Stimulated activated CD4-positive, alpha-beta T cell treated with anti-CD3 and anti-CD28 coated beads, Interleukin-15, amount 100 ng/mL, for 24 hours (primary cell): ENCODE measurements at regions not wholly inside any gene's neighbourhood (a gene's known extent, or its start where the extent isn't known, plus 50 kb on each side); places are given as distances from the start of the nearest gene placed in this dataset.
"Not testable (repeated sequence)": the region's sequence is repeated elsewhere in the genome, so short reads cannot be mapped to it uniquely, and the experiment has no call there.

ENCODE experiments used
- DNase-seq: peaks from one replicate; pipeline ENCODE4 v3.0.0-alpha.2; 2020

- not testable (repeated sequence) for DNase-seq
Observed at GRCh38 chr13:18238586-18238985, 943.0 kb downstream of the TUBA3C start.

DNA sequence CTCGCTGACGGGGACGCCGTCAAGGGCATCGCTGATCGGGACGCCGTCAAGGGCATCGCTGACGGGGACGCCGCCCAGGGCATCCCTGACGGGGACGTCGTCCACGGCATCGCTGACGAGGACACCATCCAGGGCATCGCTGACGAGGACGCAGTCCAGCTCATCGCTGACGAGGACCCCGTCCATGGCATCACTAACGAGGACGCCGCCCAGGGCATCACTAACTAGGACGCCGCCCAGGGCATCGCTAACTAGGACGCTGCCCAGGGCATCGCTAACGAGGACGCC is 945.2 kb downstream of the TUBA3C start:
- no peak for DNase-seq

DNA sequence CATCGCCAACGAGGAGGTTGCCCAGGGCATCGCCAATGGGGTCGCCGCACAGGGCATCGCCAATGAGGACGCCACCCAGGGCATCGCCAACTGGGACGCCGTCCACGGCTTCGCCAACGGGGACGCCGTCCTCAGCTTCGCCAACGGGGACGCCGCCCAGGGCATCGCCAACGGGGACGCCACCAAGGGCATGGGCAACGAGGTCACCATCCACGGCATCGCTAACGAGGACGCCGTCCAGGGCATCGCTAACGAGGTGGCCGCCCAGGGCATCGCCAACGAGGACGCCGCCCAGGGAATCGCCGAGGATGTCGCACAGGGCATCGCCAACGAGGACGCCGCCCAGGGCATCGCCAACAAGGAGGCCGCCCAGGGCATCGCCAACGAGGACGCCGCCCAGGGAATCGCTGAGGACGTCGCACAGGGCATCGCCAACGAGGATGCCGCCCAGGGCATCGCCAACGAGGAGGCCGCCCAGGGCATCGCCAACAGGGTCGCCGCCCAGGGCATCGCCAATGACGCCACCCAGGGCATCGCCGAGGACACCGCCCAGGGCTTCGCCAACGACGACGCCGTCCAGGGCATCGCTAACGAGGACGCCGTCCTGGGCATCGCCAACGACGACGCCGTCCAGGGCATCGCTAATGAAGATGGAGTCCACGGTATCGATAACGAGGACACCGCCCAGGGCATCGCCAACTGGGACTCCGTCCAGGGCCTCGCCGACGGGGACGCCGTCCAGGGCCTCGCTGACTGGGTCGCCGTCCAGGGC is 945.7 kb downstream of the TUBA3C start:
- no peak for DNase-seq

- no peak for DNase-seq
Observed at GRCh38 chr13:18235172-18235571, 946.5 kb downstream of the TUBA3C start.

DNA sequence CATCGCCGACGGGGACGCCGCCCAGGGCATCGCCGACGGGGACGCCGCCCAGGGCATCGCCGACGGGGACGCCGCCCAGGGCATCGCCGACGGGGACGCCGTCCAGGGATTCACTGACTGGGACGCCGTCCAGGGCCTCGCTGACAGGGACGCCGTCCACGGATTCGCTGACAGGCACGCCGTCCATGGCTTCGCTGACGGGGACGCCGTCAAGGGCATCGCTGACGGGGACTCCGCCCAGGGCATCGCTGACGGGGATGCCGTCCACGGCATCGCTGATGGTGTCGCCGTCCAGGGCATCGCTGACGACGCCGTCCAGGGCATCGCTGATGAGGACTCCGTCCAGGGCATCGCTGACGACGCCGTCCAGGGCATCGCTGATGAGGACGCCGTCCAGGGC is 947.2 kb downstream of the TUBA3C start:
- DNase-seq, result not testable (repeated sequence)

DNA sequence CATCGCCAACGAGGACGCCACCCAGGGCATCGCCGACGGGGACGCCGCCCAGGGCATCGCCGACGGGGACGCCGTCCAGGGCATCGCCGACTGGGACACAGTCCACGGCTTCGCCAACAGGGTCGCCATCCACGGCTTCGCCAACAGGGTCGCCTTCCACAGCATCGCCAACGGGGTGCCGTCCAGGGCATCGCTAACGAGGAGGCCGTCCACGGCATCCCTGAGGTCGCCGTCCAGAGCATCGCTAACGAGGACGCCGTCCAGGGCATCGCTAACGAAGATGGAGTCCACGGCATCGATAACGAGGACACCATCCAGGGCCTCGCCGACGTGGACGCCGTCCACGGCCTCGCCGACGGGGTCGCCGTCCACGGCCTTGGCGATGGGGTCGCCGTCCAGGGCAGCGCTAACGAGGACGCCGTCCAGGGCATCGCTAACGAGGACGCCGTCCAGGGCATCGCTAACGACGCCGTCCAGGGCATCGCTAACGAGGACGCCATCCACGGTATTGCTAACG is 947.8 kb downstream of the TUBA3C start:
- no peak for DNase-seq

DNA sequence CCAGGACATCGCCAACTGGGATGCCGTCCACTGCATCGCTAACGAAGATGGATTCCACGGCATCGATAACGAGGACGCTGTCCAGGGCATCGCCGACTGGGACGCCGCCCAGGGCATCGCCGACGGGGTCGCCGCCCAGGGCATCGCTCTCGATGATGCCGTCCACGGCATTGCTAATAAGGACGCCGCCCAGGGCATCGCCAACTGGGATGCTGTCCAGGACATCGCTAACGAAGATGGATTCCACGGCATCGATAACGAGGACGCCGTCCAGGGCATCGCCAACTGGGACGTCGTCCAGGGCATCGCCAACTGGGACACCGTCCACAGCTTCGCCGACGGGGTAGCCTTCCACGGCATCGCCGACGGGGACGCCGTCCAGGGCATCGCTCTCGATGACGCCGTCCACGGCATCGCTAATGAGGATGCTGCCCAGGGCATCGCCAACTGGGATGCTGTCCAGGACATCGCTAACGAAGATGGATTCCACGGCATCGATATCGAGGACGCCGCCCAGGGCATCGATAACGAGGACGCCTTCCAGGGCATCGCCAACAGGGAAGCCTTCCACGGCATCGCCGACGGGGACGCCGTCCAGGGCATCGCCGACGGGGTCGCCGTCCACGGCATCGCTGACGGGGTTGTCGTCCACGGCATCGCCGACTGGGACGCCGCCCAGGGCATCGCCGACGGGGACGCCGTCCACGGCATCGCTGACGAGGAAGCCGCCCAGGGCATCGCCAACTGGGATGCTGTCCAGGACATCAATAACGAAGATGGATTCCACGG is 948.4 kb downstream of the TUBA3C start:
- no peak for DNase-seq

DNA sequence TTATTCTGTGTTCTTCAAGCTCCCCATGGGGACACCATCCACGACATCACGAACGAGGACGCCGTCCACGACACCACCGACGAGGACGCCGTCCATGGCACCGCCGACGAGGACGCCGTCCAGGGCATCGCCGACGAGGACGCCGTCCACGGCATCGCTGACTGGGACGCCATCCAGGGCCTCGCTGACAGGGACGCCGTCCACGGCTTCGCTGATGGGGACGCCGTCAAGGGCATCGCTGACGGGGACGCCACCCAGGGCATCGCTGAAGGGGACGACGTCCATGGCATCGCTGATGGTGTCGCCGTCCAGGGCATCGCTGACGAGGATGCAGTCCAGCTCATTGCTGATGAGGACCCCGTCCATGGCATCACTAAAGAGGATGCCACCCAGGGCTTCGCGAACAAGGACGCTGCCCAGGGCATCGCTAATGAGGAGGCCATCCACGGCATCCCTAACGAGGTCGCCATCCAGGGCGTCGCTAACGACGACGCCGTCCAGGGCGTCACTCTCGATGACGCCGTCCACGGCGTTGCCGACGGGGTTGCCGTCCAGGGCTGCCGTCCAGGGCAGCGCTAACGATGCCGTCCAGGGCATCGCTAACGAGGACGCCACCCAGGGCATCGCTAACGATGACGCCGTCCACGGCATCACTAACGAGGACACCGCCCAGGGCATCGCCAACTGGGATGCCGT is 949.2 kb downstream of the TUBA3C start:
- DNase-seq, result no peak

- peak; percentile 5 for DNase-seq
Observed at GRCh38 chr13:18224411-18224810, 957.2 kb downstream of the TUBA3C start.

DNA sequence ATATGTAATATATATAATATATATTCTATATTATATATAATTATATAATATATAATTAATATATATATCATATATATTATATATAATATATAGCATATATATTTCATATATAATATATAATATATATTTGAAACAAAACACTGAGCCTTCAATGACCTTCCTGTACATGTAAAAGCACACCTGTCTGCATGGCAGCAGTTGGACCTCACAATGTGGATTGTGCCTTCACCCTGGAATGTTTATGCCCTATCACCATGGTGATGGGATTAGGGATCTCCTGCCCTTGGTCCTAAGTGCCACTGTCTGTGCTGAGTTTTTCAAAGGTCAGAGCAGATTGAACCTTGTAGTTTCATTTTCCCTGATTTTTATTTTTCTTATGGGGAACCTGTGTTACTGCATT is 966.9 kb downstream of the TUBA3C start:
- not testable (repeated sequence) for DNase-seq

GRCh38 chr13:18213511-18213910 is 968.1 kb downstream of the TUBA3C start:
- not testable (repeated sequence) for DNase-seq

DNA sequence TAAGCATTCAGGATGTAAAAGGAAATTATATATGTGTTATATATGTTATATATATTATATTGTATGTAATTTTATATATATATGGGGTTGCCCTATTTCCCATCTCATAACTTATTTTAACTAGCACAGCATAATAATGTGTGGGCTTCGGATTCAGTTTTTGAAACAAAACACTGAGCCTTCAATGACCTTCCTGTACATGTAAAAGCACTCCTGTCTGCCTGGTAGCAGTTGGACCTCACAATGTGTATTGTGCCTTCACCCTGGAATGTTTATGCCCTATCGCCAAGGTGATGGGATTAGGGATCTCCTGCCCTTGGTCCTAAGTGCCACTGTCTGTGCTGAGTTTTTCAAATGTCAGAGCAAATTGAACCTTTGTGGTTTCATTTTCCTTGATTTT is 968.8 kb downstream of the TUBA3C start:
- peak; percentile 15 for DNase-seq

- DNase-seq, result peak; percentile 4
Observed at GRCh38 chr13:18211752-18212560, 969.7 kb downstream of the TUBA3C start.

DNA sequence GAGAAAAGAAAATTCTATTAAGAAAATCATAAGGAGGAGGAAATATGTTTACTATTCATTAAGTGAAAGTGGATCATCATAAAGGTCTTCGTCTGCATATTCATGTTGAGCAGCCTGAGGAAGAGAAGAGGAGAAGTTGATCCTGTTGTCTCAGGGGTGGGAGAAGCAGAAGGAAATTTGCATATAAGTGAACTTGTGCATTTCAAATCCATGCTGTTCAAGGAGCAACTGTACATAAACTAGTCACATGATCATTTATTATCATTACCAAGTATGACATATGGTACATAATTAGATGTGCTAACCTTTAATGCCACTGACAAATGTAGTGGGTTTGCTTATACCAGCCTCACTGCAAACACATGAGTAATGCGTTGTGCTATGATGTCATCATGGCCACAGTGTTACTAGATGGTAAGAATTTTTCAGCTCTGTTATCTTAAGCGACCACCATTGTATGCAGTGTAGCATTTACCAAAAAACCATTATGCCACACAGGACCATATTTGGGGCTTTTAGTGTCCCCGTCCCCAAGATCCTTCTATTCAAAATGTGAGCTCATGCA is 976.9 kb downstream of the TUBA3C start:
- not testable (repeated sequence) for DNase-seq

DNA sequence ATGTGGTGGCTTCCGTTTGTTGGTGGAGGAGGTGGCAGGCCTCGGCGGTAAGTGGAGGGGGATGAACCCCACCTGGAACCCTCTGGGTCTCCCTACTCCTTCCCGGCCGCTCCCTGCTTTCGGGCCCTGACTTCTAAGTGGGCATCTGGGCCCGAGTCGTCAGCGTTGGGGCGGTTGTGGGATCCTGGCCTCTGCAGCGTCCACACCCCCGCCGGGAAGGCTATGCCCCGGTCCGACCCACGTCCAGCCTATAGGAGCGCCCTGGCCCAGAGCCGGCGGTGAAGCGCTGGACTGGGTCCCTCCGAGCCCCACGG is 986.3 kb downstream of the TUBA3C start:
- not testable (repeated sequence) for DNase-seq

- DNase-seq, result not testable (repeated sequence)
Observed at GRCh38 chr13:18194631-18195364, 986.8 kb downstream of the TUBA3C start.

DNA sequence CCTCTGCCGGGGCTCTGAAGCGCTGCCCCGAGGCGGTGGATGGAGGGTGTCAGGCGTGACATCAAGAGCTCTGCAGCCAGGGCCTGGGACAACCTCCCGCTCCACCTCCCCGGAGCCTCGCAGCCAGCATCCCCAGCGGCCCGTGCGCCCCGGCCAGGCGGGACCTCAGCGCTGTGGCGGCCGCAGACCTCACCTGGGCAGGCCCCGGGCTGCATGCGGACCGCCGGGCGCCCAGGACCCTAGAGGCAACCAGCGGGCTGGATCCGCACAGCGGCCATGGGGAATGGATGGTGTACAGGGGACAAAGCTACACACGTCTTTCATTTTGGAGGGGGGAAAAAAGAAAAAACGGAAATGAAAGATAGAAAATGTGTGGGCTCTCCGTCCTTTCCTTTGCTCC is 987.5 kb downstream of the TUBA3C start:
- not testable (repeated sequence) for DNase-seq
